GM15510 (cell line): ENCODE measurements at regions not wholly inside any gene's neighbourhood (a gene's known extent, or its start where the extent isn't known, plus 50 kb on each side); places are given as distances from the start of the nearest gene placed in this dataset.

Experiments
- POLR2A ChIP-seq: IDR thresholded peaks from 3 replicates; pipeline ENCODE4 v1.6.1; 2011; ENCODE audit warnings: borderline replicate concordance; ENCODE audit not compliant: insufficient read length; ENCODE audit errors: extremely low read depth

DNA sequence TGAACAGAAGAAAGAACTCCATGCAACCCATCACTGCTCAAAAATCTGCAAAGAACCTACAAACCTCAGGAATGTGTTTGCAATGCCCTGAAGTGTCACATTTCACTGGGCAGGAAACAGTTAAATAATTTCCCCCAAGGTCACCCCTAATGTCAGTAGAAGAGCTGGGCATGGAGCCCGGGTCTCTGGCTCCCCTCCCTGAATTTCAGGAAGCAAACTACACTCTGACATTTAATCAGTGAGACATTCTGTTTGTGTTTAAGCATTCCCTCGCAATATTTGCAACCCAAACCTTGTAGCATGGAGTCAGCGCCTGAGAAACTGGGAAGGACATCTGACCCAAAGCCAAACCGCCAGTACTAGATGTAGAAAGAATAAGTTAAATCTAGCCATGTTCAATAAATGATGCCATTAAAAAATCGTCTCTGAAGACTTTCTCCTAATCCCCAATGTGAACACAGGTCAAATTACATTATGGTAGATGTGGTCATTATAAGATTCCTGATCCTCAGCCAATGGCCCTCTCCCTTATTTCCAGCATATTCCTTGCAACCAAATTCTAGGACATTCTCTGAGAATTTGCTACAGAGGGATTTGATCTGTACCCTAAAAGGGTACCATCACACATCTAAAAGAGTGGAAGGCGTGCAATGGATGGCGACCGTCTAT is 91.2 kb upstream of the ADTRP start:
- TF ChIP-seq POLR2A = no peak

- no peak for TF ChIP-seq POLR2A
Measured at GRCh38 chr6:11868392-11868791, 89.8 kb upstream of the ADTRP start.

GRCh38 chr6:11865680-11866300 is 87.2 kb upstream of the ADTRP start:
- TF ChIP-seq POLR2A = no peak

DNA sequence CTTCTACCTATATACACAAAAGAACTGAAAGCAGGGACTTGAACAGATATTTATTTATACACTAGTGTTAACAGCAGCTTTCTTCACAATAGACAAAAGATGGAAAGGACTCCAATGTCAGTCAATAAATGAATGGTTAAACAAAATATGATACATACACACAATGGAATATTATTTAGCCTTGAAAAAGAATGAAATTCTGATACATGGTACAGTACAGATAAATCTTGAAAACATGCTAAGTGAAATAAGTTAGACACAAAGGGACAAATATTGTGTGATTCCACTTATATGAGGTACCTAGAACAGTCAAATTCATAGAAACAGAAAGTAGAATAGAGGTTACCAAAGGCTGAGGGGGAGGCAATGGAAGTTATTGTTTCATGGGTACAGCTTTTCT is 79.8 kb upstream of the ADTRP start:
- TF ChIP-seq POLR2A = no peak

DNA sequence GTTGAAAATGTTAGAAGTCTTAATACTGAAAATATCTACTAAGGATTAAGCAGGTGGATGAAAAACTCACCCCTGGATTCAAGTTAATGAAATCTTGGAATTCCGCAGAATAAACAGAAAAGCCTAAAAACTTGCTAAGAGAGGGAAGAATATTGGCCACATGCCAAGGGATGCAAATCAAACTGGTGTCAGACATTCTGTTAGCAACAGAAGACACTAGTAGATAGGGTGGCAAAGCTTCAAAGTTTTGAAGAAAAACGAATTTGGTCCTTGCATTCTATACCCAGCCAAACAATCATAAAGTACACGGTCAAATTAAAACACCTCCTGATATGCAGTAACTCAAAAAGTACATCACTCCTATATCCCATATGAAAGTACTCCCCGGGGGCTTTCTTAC is 77.1 kb upstream of the ADTRP start:
- no peak for TF ChIP-seq POLR2A

GRCh38 chr6:11854408-11855165 is 76.0 kb upstream of the ADTRP start:
- no peak for TF ChIP-seq POLR2A

DNA sequence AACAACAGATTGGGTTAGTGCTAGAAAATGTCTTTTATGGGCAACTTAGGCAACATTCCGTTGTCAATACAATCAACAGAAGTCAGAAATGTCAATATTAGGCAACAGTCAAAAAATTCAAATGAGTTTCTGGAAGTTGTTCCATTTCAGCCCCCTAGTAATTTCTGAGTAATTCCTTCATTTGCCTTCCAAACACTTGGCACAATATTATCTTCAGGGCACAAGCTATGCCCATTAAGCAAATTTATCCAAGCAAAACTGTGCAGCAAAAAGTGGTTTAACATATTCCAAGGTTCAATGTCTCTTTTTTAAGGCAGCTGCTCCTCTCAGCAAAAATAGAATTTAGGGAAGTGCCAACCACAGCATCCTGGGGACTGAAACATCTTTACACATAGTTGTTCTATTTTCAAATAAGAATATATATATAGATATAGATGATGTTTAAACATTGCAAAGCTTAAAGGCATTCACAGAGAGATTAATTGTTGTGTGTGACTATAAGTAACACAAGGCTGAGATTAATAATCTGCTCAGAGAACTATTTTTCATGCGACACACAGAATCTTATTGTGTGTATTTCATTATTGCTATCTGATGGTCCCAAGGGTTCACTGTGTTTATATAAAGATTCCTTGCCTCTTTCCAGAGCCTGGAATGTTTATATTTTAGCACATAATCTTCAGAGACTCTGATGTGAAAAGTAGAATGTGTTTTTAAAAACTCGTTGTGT is 75.2 kb upstream of the ADTRP start:
- no peak for TF ChIP-seq POLR2A

DNA sequence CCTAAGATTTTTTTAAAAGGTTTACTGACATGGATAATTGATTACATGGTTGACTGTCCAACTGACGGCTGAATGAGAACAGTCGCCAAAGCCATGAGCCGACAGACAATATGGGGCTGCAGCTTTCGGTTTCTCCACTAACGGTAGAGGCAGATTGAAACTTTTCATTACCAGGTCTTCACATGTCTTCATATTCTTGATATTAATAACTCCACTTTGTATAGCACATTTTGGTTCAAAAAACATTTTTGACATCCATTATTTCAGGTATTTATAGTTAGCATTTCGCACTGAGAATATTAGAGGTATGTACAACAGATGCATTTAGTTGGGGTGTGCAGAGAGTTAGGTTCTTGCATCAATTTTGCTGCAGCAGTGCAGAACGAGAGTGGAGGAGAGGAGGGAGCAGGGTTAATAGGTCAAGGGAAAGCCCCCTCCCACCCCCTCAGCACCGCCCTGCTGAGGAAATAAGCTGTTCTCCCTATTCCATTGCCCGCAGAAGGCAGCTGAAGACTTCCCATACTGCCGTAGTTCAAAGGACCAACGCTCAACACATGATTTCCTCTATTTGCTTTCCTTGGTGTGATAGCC is 73.6 kb upstream of the ADTRP start:
- no peak for TF ChIP-seq POLR2A

DNA sequence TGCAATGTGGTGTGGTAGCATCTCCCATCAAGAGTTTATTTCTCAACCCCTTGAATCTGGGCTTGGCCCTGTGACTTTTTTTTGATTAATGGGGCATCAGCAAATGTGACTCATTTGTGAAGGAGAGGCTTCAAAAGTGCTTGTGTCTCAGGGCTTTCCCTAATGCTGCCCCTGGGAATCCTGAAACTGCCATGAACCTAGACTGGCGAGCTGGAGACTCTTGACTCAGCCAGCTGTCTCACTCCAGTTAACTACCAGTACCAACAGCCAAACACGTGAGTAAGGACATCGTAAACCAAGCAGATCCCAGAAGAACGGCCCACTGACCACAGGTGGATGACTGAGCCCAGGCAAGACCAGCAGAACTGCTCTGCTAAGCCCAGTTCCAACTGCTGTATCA is 72.8 kb upstream of the ADTRP start:
- no peak for TF ChIP-seq POLR2A

DNA sequence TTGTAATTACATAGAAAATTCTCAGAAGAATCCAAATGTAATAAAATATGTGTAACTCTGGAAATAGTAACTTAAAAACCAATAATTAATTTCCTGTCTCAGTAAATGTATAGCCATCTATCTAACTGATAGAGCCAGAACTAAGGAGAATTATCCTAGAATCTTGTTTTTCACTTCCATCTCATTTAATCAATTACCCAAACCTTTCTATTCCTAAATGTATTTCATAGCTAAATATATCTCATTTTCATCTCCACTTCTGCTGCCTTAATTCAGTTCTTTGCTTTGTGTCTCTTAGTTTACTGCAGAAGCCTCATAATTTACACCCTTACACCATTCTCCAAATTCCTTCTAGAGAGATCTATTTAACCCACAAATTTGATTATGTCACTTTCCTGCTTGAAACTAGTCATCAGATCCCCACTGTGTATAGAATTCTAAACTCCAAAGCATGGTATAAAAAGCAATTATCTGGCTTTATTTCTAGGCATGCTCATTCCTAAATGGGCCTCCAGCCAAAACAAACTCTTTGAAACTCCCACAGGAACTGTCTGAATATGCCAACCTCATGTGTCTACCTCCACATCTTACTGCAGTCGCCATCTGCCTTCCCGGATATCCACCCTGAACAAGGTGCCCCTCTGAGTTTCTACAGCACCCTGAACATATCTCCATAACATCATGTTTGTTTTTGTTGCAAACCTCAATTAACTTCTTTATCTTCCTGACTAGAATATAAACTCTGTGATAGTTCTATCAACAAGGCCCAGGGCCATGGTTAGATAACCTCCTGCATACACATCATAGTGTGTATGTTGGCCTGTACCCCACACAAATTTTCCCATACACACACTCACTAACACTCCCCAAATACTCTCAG is 70.5 kb upstream of the ADTRP start:
- no peak for TF ChIP-seq POLR2A

GRCh38 chr6:11848346-11848651 is 69.7 kb upstream of the ADTRP start:
- no peak for TF ChIP-seq POLR2A

DNA sequence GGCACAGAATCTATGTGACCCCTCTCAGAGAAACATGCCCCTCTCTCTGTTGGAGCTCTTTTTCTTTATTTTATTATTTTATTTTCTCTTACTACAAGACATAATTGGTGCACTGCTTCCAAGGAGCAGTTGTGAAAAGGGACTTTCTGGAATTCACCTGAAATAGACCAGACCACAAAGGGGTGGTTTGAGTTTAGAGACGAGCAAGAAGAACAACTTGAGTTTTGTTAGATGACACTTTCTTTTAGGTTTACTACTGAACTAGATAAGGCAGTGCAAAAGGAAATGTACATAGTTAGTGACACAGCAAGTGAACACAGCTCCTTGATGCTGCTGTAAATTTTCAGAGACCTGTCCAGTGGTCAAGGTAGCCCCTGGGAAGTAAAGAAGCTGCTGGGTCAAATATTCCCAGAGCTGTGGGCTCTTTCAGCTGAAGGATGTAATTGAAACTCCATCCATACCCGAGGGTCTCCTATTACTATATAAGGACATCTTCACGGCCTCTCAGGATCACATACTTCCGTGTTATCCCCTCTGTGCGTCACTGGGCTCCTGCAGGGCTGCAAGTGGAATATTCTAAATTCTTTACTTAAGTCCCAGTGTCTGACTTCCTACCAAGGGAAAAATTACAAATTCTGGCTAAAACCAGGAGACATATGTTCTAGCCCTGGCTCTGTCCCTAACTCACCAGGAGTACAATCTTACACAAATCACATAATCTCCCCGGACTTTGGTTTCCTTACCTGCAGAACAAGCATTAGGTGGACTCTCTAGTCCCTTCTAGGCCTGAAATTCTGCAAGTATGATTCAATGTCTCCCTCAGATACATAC is 69.1 kb upstream of the ADTRP start:
- TF ChIP-seq POLR2A = no peak

DNA sequence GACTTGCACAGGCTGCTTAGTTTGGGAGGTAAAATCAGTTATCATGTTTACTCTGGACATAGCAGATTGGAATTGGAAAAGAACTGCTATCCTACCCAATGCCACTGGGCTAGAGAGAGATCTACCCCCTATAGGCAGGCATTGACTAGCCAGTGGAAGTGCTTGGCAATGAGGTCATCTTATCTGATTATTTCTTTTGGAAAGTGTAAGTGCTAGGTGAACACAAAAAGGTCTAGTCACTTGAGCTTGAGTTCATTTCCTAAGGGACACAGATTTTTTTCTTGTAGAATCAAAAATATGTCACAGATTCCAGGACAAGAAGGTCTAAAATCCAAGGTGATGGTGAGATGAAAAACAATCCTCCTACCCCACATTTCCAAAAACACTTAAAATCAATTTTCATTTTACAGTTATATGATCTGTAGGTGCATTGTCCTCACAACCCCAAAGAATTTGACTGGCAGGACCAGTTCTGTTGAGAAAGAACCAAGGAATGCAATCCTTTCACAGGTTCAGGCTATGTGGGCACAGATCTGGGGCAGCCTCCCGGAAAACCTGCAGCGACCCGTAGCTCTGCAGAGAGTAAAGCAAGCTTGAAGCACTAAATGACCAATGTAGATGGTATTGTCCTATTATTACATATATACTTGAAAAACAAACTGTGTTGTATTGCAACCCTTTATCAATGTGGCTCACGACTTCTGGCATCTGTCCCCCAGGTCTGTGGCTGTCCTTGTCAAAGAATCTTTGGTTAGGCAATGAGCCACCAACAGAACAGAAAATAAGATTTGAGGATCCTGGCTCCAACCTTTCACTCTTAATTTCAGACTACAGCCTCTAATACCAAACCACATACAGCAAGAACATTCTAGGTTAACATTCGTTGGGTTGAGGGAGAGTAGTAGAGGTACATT is 67.3 kb upstream of the ADTRP start:
- no peak for TF ChIP-seq POLR2A

DNA sequence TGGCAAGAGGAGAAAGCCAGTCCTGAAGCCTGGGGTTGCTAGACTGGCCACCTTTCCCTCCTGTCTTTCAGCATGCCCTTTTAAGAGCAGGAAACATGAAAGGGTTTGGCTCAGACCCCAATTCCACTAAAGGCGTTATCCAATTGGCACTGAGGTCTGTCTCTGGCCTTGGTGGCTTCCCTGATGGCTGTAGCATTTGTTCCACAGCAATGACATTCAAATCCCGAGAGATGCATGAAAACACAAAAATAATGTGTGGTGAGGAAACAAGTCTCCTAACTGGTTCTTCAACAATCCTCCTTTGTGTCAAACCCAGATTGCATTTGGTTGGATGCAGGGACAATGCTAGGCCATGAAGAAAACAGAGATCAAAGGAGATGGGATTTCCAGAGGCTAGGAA is 56.5 kb upstream of the ADTRP start:
- TF ChIP-seq POLR2A = no peak
